ENCODE measurements at regions not wholly inside any gene's neighbourhood (a gene's known extent, or its start where the extent isn't known, plus 50 kb on each side); places are given as distances from the start of the nearest gene placed in this dataset.

DNA sequence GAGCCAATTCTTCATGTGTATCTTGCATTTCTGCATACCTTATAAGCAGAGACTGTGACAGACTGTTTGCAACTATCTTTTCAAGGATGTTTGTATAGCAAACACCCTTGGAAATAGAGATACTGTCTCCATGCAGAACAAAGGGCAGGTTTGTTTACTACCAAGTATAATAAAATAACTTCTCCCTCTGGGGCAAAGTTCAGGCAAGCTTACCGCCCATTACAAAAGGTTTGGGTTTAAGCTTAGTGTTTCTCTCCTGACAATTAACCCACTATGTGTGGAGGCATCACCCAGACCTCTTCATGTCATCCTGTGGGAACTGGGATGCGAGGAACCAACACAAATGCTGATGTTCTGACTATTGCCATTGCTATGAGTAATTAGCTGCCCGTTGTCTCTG lies 479.1 kb upstream of the ZMIZ1 start:
- TF ChIP-seq REST (IDR thresholded peaks at IDR 0.05; ENCODE audit: insufficient read depth in 1 of 2, low read depth in 2 of 2, low read length in 2 of 2) (no peak), TAF1 (IDR thresholded peaks at IDR 0.05; ENCODE audit: borderline replicate concordance, insufficient read depth, low read length) (no peak)
